GM23338 (cell line): ENCODE measurements at regions not wholly inside any gene's neighbourhood (a gene's known extent, or its start where the extent isn't known, plus 50 kb on each side); places are given as distances from the start of the nearest gene placed in this dataset.

Experiments used
- ATAC-seq: fragments of 200-7000 bp; cut with Tn5 transposase; 3 replicates; pipeline ENCODE4 v1.9.1; 2020
- DNase-seq: peaks from one replicate; pipeline ENCODE4 v3.0.0-alpha.2; 2015; ENCODE audit warnings: low spot score
- H2AFZ ChIP-seq: fragments of 200-600 bp; sonication (generic); 2 replicates; pipeline ENCODE4 v1.8.0; 2016; ENCODE audit warnings: antibody characterized with exemption, mild to moderate bottlenecking, moderate library complexity
- H3F3A ChIP-seq: fragments of 200-600 bp; sonication (generic); replicated peaks from 2 replicates; pipeline ENCODE4 v1.8.0; 2017; ENCODE audit warnings: antibody characterized with exemption, mixed run types, low read depth
- H3K27ac ChIP-seq: fragments of 200-600 bp; sonication (generic); 2 replicates; pipeline ENCODE4 v1.6.1; 2016; ENCODE audit warnings: low read depth
- H3K27me3 ChIP-seq: fragments of 200-600 bp; sonication (generic); 2 replicates; pipeline ENCODE4 v1.8.0; 2016; ENCODE audit warnings: mild to moderate bottlenecking, mixed run types, moderate library complexity; ENCODE audit not compliant: insufficient read depth
- H3K36me3 ChIP-seq: fragments of 200-600 bp; sonication (generic); 2 replicates; pipeline ENCODE4 v1.8.0; 2016; ENCODE audit warnings: mild to moderate bottlenecking; ENCODE audit not compliant: insufficient read depth
- H3K4me1 ChIP-seq: fragments of 200-600 bp; sonication (generic); 2 replicates; pipeline ENCODE4 v1.8.0; 2016; ENCODE audit warnings: mild to moderate bottlenecking, moderate library complexity; ENCODE audit not compliant: insufficient read depth
- H3K4me2 ChIP-seq: fragments of 200-600 bp; sonication (generic); 2 replicates; pipeline ENCODE4 v1.7.1; 2017; ENCODE audit warnings: mixed run types
- H3K4me3 ChIP-seq: fragments of 200-600 bp; sonication (generic); 2 replicates; pipeline ENCODE4 v1.6.1; 2016; ENCODE audit warnings: mixed run types
- H3K79me2 ChIP-seq: fragments of 200-600 bp; sonication (generic); replicated peaks from 2 replicates; pipeline ENCODE4 v1.8.0; 2017; ENCODE audit warnings: mild to moderate bottlenecking; ENCODE audit not compliant: insufficient read depth
- H3K9me2 ChIP-seq: fragments of 200-600 bp; sonication (generic); 2 replicates; pipeline ENCODE4 v1.8.0; 2017; ENCODE audit not compliant: insufficient read depth
- H4K20me1 ChIP-seq: fragments of 200-600 bp; sonication (generic); replicated peaks from 2 replicates; pipeline ENCODE4 v1.8.0; 2017; ENCODE audit warnings: mild to moderate bottlenecking; ENCODE audit not compliant: insufficient read depth
- H3K27ac Mint-ChIP-seq: 2 replicates; pipeline ENCODE4 v1.8.0; 2020; ENCODE audit warnings: inconsistent platforms, mild to moderate bottlenecking, moderate library complexity, mixed read lengths
- H3K27me3 Mint-ChIP-seq: 3 replicates; pipeline ENCODE4 v1.8.0; 2022; ENCODE audit warnings: low read depth, mild to moderate bottlenecking, moderate library complexity, mixed read lengths, inconsistent platforms; ENCODE audit not compliant: insufficient read depth, poor library complexity
- H3K36me3 Mint-ChIP-seq: 3 replicates; pipeline ENCODE4 v1.8.0; 2021; ENCODE audit warnings: low read depth, mild to moderate bottlenecking, inconsistent platforms, moderate library complexity, mixed read lengths
- H3K4me1 Mint-ChIP-seq: 3 replicates; pipeline ENCODE4 v1.8.0; 2020; ENCODE audit warnings: mild to moderate bottlenecking, inconsistent platforms, mixed read lengths
- H3K4me3 Mint-ChIP-seq: 3 replicates; pipeline ENCODE4 v1.8.0; 2021; ENCODE audit warnings: moderate library complexity, mild to moderate bottlenecking, inconsistent platforms, mixed read lengths
- H3K9me3 Mint-ChIP-seq: 3 replicates; pipeline ENCODE4 v1.8.0; 2020; ENCODE audit warnings: moderate library complexity, mild to moderate bottlenecking, inconsistent platforms, mixed read lengths
- CTCF ChIP-seq, 2 experiments: fragments of 200-600 bp in 1 of 2; sonication (generic) in 1 of 2; conservative IDR thresholded peaks; 2 replicates each; pipeline versions ENCODE4 v1.5.1 to v1.6.1; 2016 to 2017; ENCODE audit warnings: antibody characterized with exemption in 2 of 2, low read depth in 2 of 2, mild to moderate bottlenecking in 2 of 2, moderate library complexity in 1 of 2
- ETS1 ChIP-seq: IDR thresholded peaks from 2 replicates; pipeline ENCODE4 v1.6.1; 2016; ENCODE audit warnings: antibody characterized with exemption
- EZH2 ChIP-seq: fragments of 200-600 bp; sonication (generic); IDR thresholded peaks from one replicate; pipeline ENCODE4 v1.8.0; 2017; ENCODE audit warnings: antibody characterized with exemption, mild to moderate bottlenecking, low read depth; ENCODE audit not compliant: unreplicated experiment
- EZH2phosphoT487 ChIP-seq: fragments of 200-600 bp; sonication (generic); IDR thresholded peaks from one replicate; pipeline ENCODE4 v1.8.1; 2018; ENCODE audit warnings: antibody characterized with exemption; ENCODE audit not compliant: unreplicated experiment
- JUNB ChIP-seq: IDR thresholded peaks from one replicate; pipeline ENCODE4 v1.6.1; 2016; ENCODE audit warnings: antibody characterized with exemption; ENCODE audit not compliant: unreplicated experiment
- POLR2AphosphoS5 ChIP-seq: IDR thresholded peaks from 2 replicates; pipeline ENCODE4 v1.6.1; 2016; ENCODE audit warnings: antibody characterized with exemption, low read depth
- ZNF114 ChIP-seq: fragments of 250-450 bp; sonication (Bioruptor Pico); IDR thresholded peaks from 2 replicates; pipeline ENCODE4 v1.5.0; 2020; ENCODE audit warnings: mild to moderate bottlenecking, moderate library complexity
- TF ChIP-seq, protein P1 (sequence below): IDR thresholded peaks from one replicate; pipeline ENCODE4 v1.6.1; 2018; ENCODE audit warnings: antibody characterized with exemption; ENCODE audit not compliant: unreplicated experiment

GRCh38 chr3:189040656-189041335 lies 131.0 kb upstream of the TPRG1 start:
- Mint-ChIP-seq H3K27me3 (no peaks in the 10 kb centered on the region), H3K4me1 (no peaks in the 10 kb centered on the region), H3K4me3 (no peak overlapping the region), H3K36me3 (no peaks in the 10 kb centered on the region), H3K27ac (no peak overlapping the region), H3K9me3 (no peaks in the 10 kb centered on the region)
- Histone ChIP-seq H3K27ac (no peak overlapping the region), H3K4me2 (no peak overlapping the region), H4K20me1 (no peaks in the 10 kb centered on the region), H3K4me1 (no peaks in the 10 kb centered on the region), H2AFZ (no peak overlapping the region), H3K36me3 (no peaks in the 10 kb centered on the region), H3F3A (no peaks in the 10 kb centered on the region), H3K9me2 (no peaks in the 10 kb centered on the region), H3K4me3 (no peak overlapping the region), H3K27me3 (no peaks in the 10 kb centered on the region), H3K79me2 (no peaks in the 10 kb centered on the region)
- ATAC-seq (no peak), DNase-seq (no peak)
- TF ChIP-seq JUNB (no peak), POLR2AphosphoS5 (no peak), EZH2 (no peak), ETS1 (no peak), CTCF (conservative IDR thresholded peaks at IDR 0.05; ENCODE audit: low read depth in 2 of 2) (no peak), ZNF114 (CRISPR knock-in tag) (no peak), EZH2phosphoT487 (no peak)
- TF ChIP-seq, protein P1, sequence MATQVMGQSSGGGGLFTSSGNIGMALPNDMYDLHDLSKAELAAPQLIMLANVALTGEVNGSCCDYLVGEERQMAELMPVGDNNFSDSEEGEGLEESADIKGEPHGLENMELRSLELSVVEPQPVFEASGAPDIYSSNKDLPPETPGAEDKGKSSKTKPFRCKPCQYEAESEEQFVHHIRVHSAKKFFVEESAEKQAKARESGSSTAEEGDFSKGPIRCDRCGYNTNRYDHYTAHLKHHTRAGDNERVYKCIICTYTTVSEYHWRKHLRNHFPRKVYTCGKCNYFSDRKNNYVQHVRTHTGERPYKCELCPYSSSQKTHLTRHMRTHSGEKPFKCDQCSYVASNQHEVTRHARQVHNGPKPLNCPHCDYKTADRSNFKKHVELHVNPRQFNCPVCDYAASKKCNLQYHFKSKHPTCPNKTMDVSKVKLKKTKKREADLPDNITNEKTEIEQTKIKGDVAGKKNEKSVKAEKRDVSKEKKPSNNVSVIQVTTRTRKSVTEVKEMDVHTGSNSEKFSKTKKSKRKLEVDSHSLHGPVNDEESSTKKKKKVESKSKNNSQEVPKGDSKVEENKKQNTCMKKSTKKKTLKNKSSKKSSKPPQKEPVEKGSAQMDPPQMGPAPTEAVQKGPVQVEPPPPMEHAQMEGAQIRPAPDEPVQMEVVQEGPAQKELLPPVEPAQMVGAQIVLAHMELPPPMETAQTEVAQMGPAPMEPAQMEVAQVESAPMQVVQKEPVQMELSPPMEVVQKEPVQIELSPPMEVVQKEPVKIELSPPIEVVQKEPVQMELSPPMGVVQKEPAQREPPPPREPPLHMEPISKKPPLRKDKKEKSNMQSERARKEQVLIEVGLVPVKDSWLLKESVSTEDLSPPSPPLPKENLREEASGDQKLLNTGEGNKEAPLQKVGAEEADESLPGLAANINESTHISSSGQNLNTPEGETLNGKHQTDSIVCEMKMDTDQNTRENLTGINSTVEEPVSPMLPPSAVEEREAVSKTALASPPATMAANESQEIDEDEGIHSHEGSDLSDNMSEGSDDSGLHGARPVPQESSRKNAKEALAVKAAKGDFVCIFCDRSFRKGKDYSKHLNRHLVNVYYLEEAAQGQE = no peak
